ENCODE measurements at regions not wholly inside any gene's neighbourhood (a gene's known extent, or its start where the extent isn't known, plus 50 kb on each side); places are given as distances from the start of the nearest gene placed in this dataset.
"Not testable (repeated sequence)": the region's sequence is repeated elsewhere in the genome, so short reads cannot be mapped to it uniquely, and the experiment has no call there.

GRCh38 chr5:21341203-21341947 is 1353.4 kb upstream of the CDH18 start:
- not testable (repeated sequence) for DNase-seq (ENCODE audit: low spot score)

DNA sequence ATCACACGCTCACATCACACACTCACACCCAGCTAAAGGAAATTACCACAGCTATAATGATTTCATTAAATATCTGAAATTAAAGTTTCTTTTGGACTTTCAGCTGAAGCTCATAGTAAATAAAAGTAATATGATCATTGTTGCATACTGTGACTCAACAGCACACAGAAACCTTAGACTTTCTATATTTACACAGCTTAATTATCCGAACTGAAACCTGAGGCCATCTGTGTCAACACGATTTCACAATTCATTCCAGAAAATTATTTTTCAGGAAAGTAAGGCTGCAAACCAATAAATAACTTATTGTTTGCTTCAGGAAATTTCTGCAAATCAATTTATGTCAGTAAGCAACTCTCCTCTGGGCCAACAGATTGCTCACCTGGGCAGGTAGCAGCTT is 1352.2 kb upstream of the CDH18 start:
- not testable (repeated sequence) for DNase-seq (ENCODE audit: low spot score)

GRCh38 chr5:21336478-21336877 is 1348.5 kb upstream of the CDH18 start:
- DNase-seq (ENCODE audit: low spot score) = not testable (repeated sequence)

DNA sequence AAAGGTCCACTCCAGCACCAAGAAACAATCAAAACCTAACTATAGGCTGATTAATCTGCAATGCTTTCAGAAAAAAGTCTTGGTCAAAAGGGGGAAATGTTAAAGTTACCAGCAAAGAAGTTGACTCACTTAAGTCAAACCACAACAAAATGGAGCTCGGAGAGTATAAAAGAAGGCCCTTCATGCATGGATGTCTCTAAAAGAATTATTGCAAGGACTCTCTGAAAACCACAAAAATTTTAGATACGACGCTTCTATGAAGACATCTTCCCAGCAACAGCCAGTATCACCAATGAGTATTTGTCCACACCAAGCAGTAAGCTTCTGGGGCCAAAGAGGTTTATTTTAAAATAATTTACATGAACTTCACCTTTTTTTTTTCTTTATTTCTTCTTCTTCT is 1327.4 kb upstream of the CDH18 start:
- not testable (repeated sequence) for DNase-seq (ENCODE audit: low spot score)

DNA sequence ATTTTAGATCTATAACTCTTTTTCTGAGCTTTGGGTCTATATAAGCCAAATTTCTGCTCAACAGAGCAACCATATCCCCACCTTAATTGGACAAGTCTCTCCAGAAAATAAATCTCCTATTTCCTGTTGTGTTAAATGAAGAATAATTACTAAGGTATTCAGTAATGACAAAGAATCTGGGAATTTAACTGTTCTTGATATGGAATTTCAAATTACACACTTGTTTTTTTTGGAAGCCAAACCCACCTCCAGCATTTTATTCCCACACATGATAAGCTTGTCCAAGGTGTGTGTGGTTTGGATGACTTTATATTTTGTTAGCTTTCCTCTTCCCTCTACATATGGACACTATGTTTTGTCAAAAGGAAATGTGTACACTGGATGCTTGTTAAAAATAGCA is 1313.2 kb upstream of the CDH18 start:
- DNase-seq (ENCODE audit: low spot score) = not testable (repeated sequence)

GRCh38 chr5:21274361-21274760 is 1286.4 kb upstream of the CDH18 start:
- not testable (repeated sequence) for DNase-seq (ENCODE audit: low spot score)

GRCh38 chr5:21263361-21263760 is 1275.4 kb upstream of the CDH18 start:
- DNase-seq (ENCODE audit: low spot score) = no peak

DNA sequence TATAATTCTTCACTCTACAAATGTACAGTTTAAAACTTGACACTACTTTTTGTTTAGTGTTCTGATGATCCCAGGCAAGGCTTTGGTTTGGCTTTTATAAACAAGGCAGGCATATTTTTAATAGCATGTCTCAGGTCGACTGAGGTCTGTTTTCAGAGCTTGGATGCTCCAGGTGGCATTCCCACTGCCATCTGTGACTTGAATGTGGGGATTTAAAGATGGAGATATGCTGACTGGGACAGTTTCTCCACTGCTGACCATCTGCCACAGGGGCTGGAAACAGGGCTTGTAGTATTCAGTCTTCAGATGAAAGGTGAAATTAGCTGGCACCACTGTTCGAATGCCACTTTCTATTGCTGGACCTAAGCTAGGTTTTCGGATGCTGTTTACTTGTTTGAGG is 1266.2 kb upstream of the CDH18 start:
- no peak for DNase-seq (ENCODE audit: low spot score)

DNA sequence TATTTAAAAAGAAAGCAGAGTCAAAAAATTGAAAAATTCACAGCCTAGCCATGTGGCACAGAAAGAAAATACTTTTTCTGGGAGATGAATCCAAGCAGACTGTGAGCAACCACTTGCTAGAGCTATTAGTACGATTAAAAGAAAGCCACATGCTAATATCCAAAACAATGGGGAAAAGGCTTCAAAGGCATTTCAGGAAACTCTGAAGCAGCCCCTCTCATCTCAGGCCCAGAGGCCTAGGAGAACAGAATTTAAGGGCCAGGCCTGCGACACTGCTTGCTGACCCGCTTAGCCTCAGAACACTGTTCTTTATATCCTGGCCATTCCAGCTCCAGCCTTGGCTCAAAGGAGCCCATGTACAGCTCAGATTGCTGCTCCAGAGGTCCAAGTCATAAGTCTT is 1257.0 kb upstream of the CDH18 start:
- DNase-seq (ENCODE audit: low spot score) = no peak

- DNase-seq (ENCODE audit: low spot score) = no peak
Measured at GRCh38 chr5:21238786-21239185, 1250.8 kb upstream of the CDH18 start.

DNA sequence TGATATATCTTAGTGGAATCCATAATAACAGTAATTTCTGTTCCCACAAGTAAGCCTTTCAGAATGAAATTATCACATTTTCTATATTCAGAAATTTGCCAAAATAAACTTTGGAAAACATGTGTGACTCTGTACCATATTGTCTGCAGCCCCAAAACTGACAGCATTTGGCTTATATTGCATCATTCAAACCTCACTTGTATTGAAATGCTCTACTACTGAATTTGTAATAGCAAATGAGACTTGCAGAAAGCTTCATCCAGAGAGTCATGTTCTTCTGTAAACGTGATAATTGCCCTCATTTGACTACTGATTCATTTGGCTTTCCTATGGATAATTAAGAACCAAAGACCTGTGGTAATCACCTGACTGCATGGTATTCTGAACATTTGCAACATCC is 1249.5 kb upstream of the CDH18 start:
- no peak for DNase-seq (ENCODE audit: low spot score)

GRCh38 chr5:21236971-21237427 is 1249.0 kb upstream of the CDH18 start:
- DNase-seq (ENCODE audit: low spot score) = no peak

GRCh38 chr5:21236104-21236503 is 1248.1 kb upstream of the CDH18 start:
- no peak for DNase-seq (ENCODE audit: low spot score)

DNA sequence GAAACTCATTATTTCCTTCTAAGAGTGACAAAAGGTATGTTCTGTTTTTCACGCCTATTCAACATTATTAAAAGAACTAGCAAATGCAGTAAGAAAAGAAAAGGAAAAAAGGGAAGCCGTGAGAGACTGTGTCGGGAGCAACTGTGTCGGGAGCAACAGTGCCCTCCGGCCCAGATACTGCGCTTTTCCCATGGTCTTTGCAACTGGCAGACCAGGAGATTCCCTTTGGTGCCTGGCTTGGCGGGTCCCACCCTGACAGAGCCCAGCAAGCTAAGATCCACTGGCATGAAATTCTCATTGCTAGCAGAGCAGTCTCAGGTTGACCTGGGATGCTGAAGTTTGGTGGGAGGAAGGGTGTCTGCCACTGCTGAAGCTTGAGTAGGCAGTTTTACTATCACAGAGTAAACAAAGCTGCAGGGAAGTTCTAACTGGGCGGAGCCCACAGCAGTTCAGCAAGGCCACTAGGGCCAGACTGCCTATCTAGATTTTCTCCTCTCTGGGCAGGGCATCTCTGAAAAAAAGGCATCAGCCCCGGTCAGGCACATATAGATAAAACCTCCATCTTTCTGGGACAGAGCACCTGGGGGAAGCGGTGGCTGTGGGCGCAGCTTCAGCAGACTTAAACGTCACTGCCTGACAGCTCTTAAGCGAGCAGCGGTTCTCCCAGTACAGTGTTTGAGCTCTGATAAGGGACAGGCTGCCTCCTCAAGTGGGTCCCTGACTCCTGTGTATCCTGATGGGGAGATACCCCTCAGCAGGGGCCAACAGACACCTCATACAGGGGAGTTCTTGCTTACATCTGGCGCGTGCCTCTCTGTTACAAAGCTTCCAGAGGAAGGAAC is 1237.4 kb upstream of the CDH18 start:
- no peak for DNase-seq (ENCODE audit: low spot score)

DNA sequence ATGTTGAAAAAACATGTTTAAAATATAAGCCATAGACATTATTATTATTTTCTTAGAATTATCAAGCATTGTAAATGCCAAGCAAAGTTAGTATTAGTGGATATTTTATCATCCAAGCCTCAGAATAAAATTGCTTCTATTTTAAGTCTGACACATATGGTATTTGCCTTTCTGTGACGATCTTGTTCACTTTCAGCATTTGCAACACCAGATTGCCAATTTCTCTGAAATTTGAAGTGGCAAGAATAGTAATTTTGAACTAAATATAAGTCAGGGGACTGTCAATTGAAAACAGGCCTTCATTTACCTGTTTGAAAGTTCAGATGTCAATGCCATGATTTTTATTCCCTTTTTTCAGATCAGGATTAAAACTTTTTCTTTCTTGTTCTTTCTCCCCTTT is 1233.6 kb upstream of the CDH18 start:
- no peak for DNase-seq (ENCODE audit: low spot score)

DNA sequence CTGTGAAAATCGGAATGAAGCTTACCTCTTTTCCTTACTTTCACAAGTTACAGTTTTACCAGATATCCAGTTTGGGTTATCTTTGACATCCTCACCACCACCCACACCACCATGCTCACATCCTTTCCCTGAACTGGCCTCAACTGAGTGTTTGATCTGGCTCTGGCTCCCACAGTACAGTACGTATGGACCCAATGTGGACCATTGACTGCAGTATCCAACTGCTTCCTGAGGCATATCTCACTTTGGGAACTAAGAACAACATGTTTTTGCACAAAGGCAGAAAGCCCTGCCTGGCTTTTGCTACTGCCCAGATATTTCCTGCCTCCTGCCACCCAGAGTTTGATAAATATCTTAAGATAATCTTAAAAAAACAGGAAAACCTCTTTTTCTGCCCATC is 1232.0 kb upstream of the CDH18 start:
- no peak for DNase-seq (ENCODE audit: low spot score)

DNA sequence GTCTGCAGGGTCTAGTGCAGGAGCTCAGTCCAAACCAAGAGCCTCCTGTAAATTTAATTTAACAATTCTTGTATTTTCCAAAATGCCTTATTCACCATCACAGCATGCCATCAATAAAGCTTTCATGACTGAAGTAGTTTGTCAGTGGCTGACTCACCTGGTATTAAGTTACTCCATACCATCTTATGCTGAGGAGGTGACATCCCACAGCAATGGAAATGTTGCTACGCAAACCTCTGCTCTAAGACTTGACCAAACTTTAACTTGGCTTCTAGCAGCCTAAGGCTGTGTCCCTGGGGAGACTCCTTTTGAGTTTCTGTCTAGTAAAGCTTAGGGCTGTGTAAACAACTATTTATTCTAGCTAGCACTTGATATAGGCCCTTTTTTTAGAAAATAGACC is 1231.3 kb upstream of the CDH18 start:
- no peak for DNase-seq (ENCODE audit: low spot score)

- no peak for DNase-seq (ENCODE audit: low spot score)
Measured at GRCh38 chr5:21212026-21212425, 1224.0 kb upstream of the CDH18 start.

- DNase-seq (ENCODE audit: low spot score) = no peak
Measured at GRCh38 chr5:21209409-21209808, 1221.4 kb upstream of the CDH18 start.

GRCh38 chr5:21199087-21199486 is 1211.1 kb upstream of the CDH18 start:
- DNase-seq (ENCODE audit: low spot score) = no peak

DNA sequence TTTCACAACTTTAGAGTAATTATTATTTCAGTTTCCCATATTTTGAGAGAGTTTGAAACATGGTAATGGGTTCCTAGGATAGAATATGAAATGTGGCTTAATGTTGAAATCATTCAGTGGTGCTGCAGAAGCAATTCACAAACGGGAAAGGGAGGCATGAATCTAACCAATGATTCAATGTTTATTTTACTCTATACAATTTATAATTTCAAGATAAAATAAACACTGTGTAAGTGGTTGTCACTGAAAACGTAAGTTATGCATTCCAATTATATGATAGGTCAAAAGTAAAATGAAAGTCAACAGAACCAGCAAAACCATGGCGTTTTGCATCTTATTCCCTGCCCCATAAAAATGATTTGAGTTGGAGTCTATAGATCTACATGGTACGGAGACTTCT is 1207.1 kb upstream of the CDH18 start:
- no peak for DNase-seq (ENCODE audit: low spot score)

DNA sequence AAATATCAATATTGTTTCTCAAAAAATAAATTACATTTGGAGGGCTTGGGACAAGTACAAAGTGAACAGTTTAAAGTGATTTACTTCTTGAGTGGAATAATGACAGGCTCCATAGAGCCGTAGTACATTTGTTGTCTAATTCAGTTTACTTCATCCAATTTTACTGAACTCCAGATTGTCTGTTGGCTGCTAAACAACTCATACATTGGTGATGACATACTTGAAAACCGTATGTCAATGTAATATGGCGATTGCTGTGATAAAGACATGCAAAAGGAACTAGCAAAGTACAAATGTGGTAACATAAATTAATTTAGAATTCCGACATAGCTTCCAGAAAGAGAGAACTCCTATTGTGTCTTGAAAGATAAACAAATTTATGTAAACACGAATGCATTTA is 1197.5 kb upstream of the CDH18 start:
- no peak for DNase-seq (ENCODE audit: low spot score)

GRCh38 chr5:21184581-21184980 is 1196.6 kb upstream of the CDH18 start:
- DNase-seq (ENCODE audit: low spot score) = no peak
